Trophoblast cell (in vitro differentiated cells and primary cell): ENCODE measurements at regions not wholly inside any gene's neighbourhood (a gene's known extent, or its start where the extent isn't known, plus 50 kb on each side); places are given as distances from the start of the nearest gene placed in this dataset.

Experiments used
- DNase-seq, 2 donors: peaks; one replicate each; pipeline ENCODE4 v3.0.0-alpha.2; 2016
- H2AFZ ChIP-seq: 2 replicates; pipeline ENCODE4 v1.6.1; 2013; ENCODE audit warnings: low read length, moderate library complexity, mild to moderate bottlenecking; ENCODE audit not compliant: insufficient read depth, poor library complexity
- H2AK5ac ChIP-seq: 2 replicates; pipeline ENCODE4 v1.6.1; 2013; ENCODE audit warnings: mild to moderate bottlenecking, low read length
- H2BK120ac ChIP-seq: 2 replicates; pipeline ENCODE4 v1.6.1; 2013; ENCODE audit warnings: low read length, mild to moderate bottlenecking, moderate library complexity; ENCODE audit not compliant: insufficient read depth, poor library complexity
- H2BK12ac ChIP-seq: 2 replicates; pipeline ENCODE4 v1.6.1; 2013; ENCODE audit warnings: mild to moderate bottlenecking, low read length, moderate library complexity
- H2BK5ac ChIP-seq: 2 replicates; pipeline ENCODE4 v1.6.1; 2013; ENCODE audit warnings: low read length, low read depth, moderate library complexity, mild to moderate bottlenecking; ENCODE audit not compliant: poor library complexity
- H3K14ac ChIP-seq: 2 replicates; pipeline ENCODE4 v1.6.1; 2013; ENCODE audit warnings: mild to moderate bottlenecking, low read length
- H3K18ac ChIP-seq: 2 replicates; pipeline ENCODE4 v1.6.1; 2013; ENCODE audit warnings: mild to moderate bottlenecking, low read length
- H3K23ac ChIP-seq: 2 replicates; pipeline ENCODE4 v1.6.1; 2013; ENCODE audit warnings: low read length
- H3K27ac ChIP-seq: 2 replicates; pipeline ENCODE4 v1.5.1; 2013; ENCODE audit warnings: low read depth, mild to moderate bottlenecking, inconsistent platforms, low read length, moderate library complexity
- H3K27me3 ChIP-seq: 2 replicates; pipeline ENCODE4 v1.6.1; 2013; ENCODE audit warnings: inconsistent platforms, mild to moderate bottlenecking, low read length, moderate library complexity; ENCODE audit not compliant: insufficient read depth
- H3K36me3 ChIP-seq, 2 experiments: 1 replicate in 1 of 2; 2 replicates in 1 of 2; pipeline ENCODE4 v1.6.1; 2013; ENCODE audit warnings: low read length in 2 of 2, mild to moderate bottlenecking in 2 of 2, moderate library complexity in 1 of 2; ENCODE audit not compliant: insufficient read depth in 2 of 2, control insufficient read depth in 1 of 2
- H3K4ac ChIP-seq: 2 replicates; pipeline ENCODE4 v1.6.1; 2013; ENCODE audit warnings: low read depth, mild to moderate bottlenecking, low read length, moderate library complexity
- H3K4me1 ChIP-seq, 2 experiments: 1 replicate in 1 of 2; 2 replicates in 1 of 2; pipeline ENCODE4 v1.6.1; 2013; ENCODE audit warnings: low read length in 2 of 2, mild to moderate bottlenecking in 2 of 2, moderate library complexity in 1 of 2; ENCODE audit not compliant: insufficient read depth in 2 of 2, control insufficient read depth in 1 of 2
- H3K4me2 ChIP-seq: 2 replicates; pipeline ENCODE4 v1.6.1; 2013; ENCODE audit warnings: inconsistent platforms, mild to moderate bottlenecking, low read length, moderate library complexity
- H3K4me3 ChIP-seq: 2 replicates; pipeline ENCODE4 v1.5.1; 2013; ENCODE audit warnings: mild to moderate bottlenecking, low read depth, low read length, inconsistent platforms
- H3K79me1 ChIP-seq: one replicate; pipeline ENCODE4 v1.6.1; 2013; ENCODE audit warnings: low read length
- H3K79me2 ChIP-seq: 2 replicates; pipeline ENCODE4 v1.6.1; 2013; ENCODE audit warnings: low read length, mild to moderate bottlenecking; ENCODE audit not compliant: control insufficient read depth, insufficient read depth, poor library complexity
- H3K9ac ChIP-seq: 2 replicates; pipeline ENCODE4 v1.6.1; 2013; ENCODE audit warnings: mild to moderate bottlenecking, low read length
- H3K9me3 ChIP-seq: 2 replicates; pipeline ENCODE4 v1.6.1; 2013; ENCODE audit warnings: low read depth, mild to moderate bottlenecking, control low read depth, inconsistent platforms, low read length; ENCODE audit not compliant: insufficient read depth
- H4K12ac ChIP-seq: 2 replicates; pipeline ENCODE4 v1.6.1; 2013; ENCODE audit warnings: low read depth, mild to moderate bottlenecking, low read length, moderate library complexity
- H4K8ac ChIP-seq: 2 replicates; pipeline ENCODE4 v1.6.1; 2013; ENCODE audit warnings: low read depth, mild to moderate bottlenecking, low read length, moderate library complexity
- H4K91ac ChIP-seq: one replicate; pipeline ENCODE4 v1.6.1; 2013; ENCODE audit warnings: low read depth, mild to moderate bottlenecking, low read length, moderate library complexity
- WGBS: extraction: QIAGEN DNeasy Blood & Tissue Kit; methylation state at CpG from one replicate; pipeline ENCODE4 v1.1.7; 2013; ENCODE audit warnings: missing lambda C conversion rate; ENCODE audit not compliant: insufficient read length, insufficient coverage; ENCODE audit errors: extremely low coverage; 5-methylcytosine and 5-hydroxymethylcytosine counted together

DNA sequence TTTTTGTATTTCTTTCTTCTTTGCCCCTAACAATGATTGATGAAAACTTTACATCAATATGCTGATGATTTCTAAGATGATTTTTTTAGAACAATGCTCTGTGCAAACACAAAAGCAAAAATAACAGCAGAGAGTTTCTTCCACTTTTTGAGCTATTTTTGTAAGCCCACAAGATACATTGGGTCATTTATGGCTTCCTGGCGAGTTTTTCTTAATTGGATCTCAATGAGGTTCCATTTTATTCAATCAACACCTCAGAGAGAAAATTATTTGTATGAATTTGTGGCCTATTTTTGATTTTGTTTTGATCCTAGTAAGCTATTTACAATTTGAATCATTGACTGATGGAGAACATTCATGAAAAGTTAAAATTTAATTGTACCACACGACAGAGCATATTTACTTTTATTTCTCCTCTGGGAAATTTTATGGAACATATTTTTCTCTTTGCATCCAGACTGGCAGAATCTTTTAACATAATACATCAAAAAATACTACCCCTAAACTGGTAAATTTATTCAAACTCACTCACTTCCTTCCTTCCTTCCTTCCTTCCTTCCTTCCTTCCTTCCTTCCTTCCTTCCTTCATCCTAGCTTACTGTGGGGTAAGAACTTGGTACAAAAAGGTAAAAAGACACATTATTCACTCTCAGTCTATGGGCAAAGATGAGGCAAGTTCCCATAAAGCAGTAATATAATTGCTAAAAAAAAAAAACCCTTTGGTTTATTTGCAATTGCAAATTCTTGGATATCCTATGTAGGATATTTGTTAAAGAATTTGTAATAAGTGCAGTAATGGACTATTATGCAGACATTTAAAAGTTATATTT is 710.4 kb downstream of the SLC4A3 start:
- Histone ChIP-seq H3K27ac (no peak overlapping the region), H3K4me2 (no peak overlapping the region), H2BK120ac (no peak overlapping the region), H3K14ac (no peak overlapping the region), H3K9ac (no peak overlapping the region), H3K79me1 (no peaks in the 10 kb centered on the region), H3K18ac (no peak overlapping the region), H4K12ac (no peak overlapping the region), H2AK5ac (no peak overlapping the region), H3K79me2 (no peaks in the 10 kb centered on the region), H2AFZ (no peak overlapping the region), H2BK12ac (no peak overlapping the region), H3K27me3 (no peaks in the 10 kb centered on the region), H3K4me3 (no peak overlapping the region), H3K4me1 (no peaks in the 10 kb centered on the region), H3K36me3 (no peaks in the 10 kb centered on the region), H3K4ac (no peak overlapping the region), H3K23ac (no peak overlapping the region), H3K9me3 (no peaks in the 10 kb centered on the region), H2BK5ac (no peak overlapping the region), H4K91ac (no peak overlapping the region), H4K8ac (no peak overlapping the region)
- DNase-seq: no peak
- WGBS: no CpG with 5 or more reads among the region's 2 CpGs

DNA sequence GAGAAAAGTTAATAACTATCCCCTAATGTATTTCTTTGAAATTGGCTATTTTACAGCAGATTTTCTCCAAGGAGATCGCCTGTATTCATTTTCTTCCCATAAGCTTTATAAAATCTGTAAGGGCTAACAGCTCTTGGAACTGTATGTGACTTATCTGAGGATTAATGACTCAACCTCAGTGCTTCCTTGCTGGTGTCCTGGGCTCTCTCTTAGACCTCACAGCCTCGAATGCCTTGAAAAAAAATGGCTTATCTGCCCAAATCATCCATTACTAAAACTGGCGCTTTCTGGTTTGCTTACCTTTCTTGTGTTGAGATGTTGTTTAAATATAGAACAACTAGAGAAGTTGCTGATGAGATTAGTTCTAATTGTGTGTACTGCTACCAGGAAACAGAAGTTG is 713.6 kb downstream of the SLC4A3 start:
- H3K27me3 ChIP-seq: no peaks in the 10 kb centered on the region
- no peak overlapping the region for H2AK5ac ChIP-seq
- no peak overlapping the region for H4K91ac ChIP-seq
- no peak overlapping the region for H3K23ac ChIP-seq
- H3K14ac ChIP-seq: no peak overlapping the region
- no peak overlapping the region for H3K18ac ChIP-seq
- H3K79me2 ChIP-seq: no peaks in the 10 kb centered on the region
- H3K79me1 ChIP-seq: no peaks in the 10 kb centered on the region
- H3K4me3 ChIP-seq: no peak overlapping the region
- H3K4ac ChIP-seq: no peak overlapping the region
- no peak overlapping the region for H4K8ac ChIP-seq
- no peak overlapping the region for H2AFZ ChIP-seq
- no peak overlapping the region for H3K4me2 ChIP-seq
- H3K4me1 ChIP-seq: no peaks in the 10 kb centered on the region
- no peak overlapping the region for H4K12ac ChIP-seq
- H2BK120ac ChIP-seq: no peak overlapping the region
- no peaks in the 10 kb centered on the region for H3K36me3 ChIP-seq
- no peak overlapping the region for H3K9ac ChIP-seq
- no peak overlapping the region for H2BK12ac ChIP-seq
- WGBS: no CpG with 5 or more reads among the region's 3 CpGs
- no peak overlapping the region for H2BK5ac ChIP-seq
- no peak overlapping the region for H3K27ac ChIP-seq
- DNase-seq: no peak
- no peaks in the 10 kb centered on the region for H3K9me3 ChIP-seq

DNA sequence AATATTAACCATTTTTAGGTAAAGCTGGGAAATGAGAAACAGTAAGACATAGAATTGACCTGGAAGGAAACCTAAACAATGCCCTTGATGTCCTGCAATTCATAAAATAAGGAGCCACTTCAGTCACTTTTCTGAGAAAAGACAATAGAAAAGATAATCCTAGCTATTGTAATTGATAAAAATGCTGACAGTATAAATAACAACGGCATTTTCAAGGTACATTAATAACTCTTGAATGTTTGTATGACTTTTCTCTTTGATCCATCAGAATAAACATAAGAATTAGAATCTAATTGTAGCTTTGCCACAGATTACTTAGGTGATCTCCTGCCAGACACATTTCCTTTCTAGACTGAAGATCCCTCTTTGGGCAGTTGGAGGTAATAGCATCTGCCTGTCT is 719.5 kb downstream of the SLC4A3 start:
- no peaks in the 10 kb centered on the region for H3K4me1 ChIP-seq
- H3K23ac ChIP-seq: no peak overlapping the region
- DNase-seq: no peak
- H3K79me1 ChIP-seq: no peaks in the 10 kb centered on the region
- H3K14ac ChIP-seq: no peak overlapping the region
- no peak overlapping the region for H2BK5ac ChIP-seq
- H3K4me2 ChIP-seq: no peak overlapping the region
- no peak overlapping the region for H2AK5ac ChIP-seq
- H3K4ac ChIP-seq: no peak overlapping the region
- H3K79me2 ChIP-seq: no peaks in the 10 kb centered on the region
- H3K27ac ChIP-seq: no peak overlapping the region
- no peak overlapping the region for H3K9ac ChIP-seq
- H4K91ac ChIP-seq: no peak overlapping the region
- no peaks in the 10 kb centered on the region for H3K27me3 ChIP-seq
- H3K36me3 ChIP-seq: no peaks in the 10 kb centered on the region
- no peak overlapping the region for H2BK120ac ChIP-seq
- no peak overlapping the region for H4K12ac ChIP-seq
- H2AFZ ChIP-seq: no peak overlapping the region
- H3K18ac ChIP-seq: no peak overlapping the region
- no peak overlapping the region for H3K4me3 ChIP-seq
- no peaks in the 10 kb centered on the region for H3K9me3 ChIP-seq
- no CpG with 5 or more reads among the region's 1 CpG for WGBS
- H2BK12ac ChIP-seq: no peak overlapping the region
- no peak overlapping the region for H4K8ac ChIP-seq

DNA sequence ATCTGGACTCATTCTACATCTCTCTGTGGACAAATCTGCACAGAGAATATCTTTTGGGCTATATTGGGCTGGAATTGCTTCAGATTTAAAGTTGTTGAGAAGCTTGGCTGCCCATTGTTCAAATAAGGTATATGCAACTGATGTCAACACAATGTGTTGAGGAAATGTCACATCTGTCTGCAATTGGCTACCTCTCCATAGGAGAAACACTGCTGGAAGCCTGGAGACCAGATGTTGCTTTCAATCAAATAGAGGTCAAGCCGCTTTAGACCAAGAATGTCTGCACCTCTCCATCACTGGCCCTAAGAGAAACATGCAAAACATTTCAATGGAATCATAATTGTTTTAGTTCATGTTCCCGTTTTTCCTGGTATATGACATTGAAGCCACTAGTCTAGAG is 720.2 kb downstream of the SLC4A3 start:
- no peak overlapping the region for H2BK12ac ChIP-seq
- H3K36me3 ChIP-seq: no peaks in the 10 kb centered on the region
- no peak overlapping the region for H3K27ac ChIP-seq
- no peak for DNase-seq
- no peak overlapping the region for H3K23ac ChIP-seq
- H4K8ac ChIP-seq: no peak overlapping the region
- no peaks in the 10 kb centered on the region for H3K79me1 ChIP-seq
- H3K14ac ChIP-seq: no peak overlapping the region
- no peaks in the 10 kb centered on the region for H3K79me2 ChIP-seq
- no peak overlapping the region for H3K4me3 ChIP-seq
- H4K91ac ChIP-seq: no peak overlapping the region
- H4K12ac ChIP-seq: no peak overlapping the region
- H3K9ac ChIP-seq: no peak overlapping the region
- H2AFZ ChIP-seq: no peak overlapping the region
- no peak overlapping the region for H3K18ac ChIP-seq
- no peak overlapping the region for H2BK120ac ChIP-seq
- no peaks in the 10 kb centered on the region for H3K9me3 ChIP-seq
- H3K4me2 ChIP-seq: no peak overlapping the region
- H3K27me3 ChIP-seq: no peaks in the 10 kb centered on the region
- H2BK5ac ChIP-seq: no peak overlapping the region
- no peaks in the 10 kb centered on the region for H3K4me1 ChIP-seq
- H2AK5ac ChIP-seq: no peak overlapping the region
- H3K4ac ChIP-seq: no peak overlapping the region
- no CpG with 5 or more reads among the region's 2 CpGs for WGBS
